HepG2 (cell line): ENCODE measurements at regions not wholly inside any gene's neighbourhood (a gene's known extent, or its start where the extent isn't known, plus 50 kb on each side); places are given as distances from the start of the nearest gene placed in this dataset.

Experiments
- AGO2 ChIP-seq: fragments of 200-400 bp; formaldehyde crosslinking; optimal IDR thresholded peaks from 2 replicates; pipeline ENCODE3; 2017; ENCODE audit warnings: mild to moderate bottlenecking, low read depth, low read length, moderate library complexity
- ARNT ChIP-seq: fragments of 450-650 bp; IDR thresholded peaks from 2 replicates; pipeline ENCODE4 v1.6.1; 2017
- CAMTA2 ChIP-seq: sonication (generic); formaldehyde crosslinking; IDR thresholded peaks from 2 replicates; pipeline ENCODE4 v1.4.0; 2020; ENCODE audit warnings: mild to moderate bottlenecking, missing genetic modification reagents, borderline replicate concordance
- FOXK2 ChIP-seq: fragments of 450-650 bp; IDR thresholded peaks from 2 replicates; pipeline ENCODE4 v1.6.1; 2016
- GTF3A ChIP-seq: sonication (generic); formaldehyde crosslinking; conservative IDR thresholded peaks from 2 replicates; pipeline ENCODE4 v1.4.0; 2020; ENCODE audit warnings: mild to moderate bottlenecking, missing genetic modification reagents
- HDAC6 ChIP-seq: fragments of 200-600 bp; sonication (generic); IDR thresholded peaks from 2 replicates; pipeline ENCODE4 v1.7.0; 2017; ENCODE audit warnings: mild to moderate bottlenecking, antibody characterized with exemption, low read length, low read depth
- JDP2 ChIP-seq: sonication (generic); formaldehyde crosslinking; IDR thresholded peaks from 2 replicates; pipeline ENCODE4 v1.8.1; 2022; ENCODE audit warnings: missing genetic modification reagents, borderline replicate concordance
- KDM4B ChIP-seq: sonication (generic); formaldehyde crosslinking; IDR thresholded peaks from 2 replicates; pipeline ENCODE4 v1.4.0; 2020; ENCODE audit warnings: missing genetic modification reagents
- MEIS2 ChIP-seq: sonication (generic); formaldehyde crosslinking; IDR thresholded peaks from 2 replicates; pipeline ENCODE4 v1.9.0; 2021; ENCODE audit warnings: mild to moderate bottlenecking, missing genetic modification reagents
- NCOA1 ChIP-seq: sonication (generic); formaldehyde crosslinking; IDR thresholded peaks from 2 replicates; pipeline ENCODE4 v1.9.0; 2021; ENCODE audit warnings: missing genetic modification reagents
- NONO ChIP-seq, 2 experiments: fragments of 450-650 bp in 1 of 2; sonication (generic) in 1 of 2; formaldehyde crosslinking in 1 of 2; IDR thresholded peaks in 1 of 2; conservative IDR thresholded peaks in 1 of 2; 2 replicates each; pipeline versions ENCODE4 v1.6.1 to v1.8.0; 2017 to 2022; ENCODE audit warnings: mild to moderate bottlenecking in 1 of 2, missing genetic modification reagents in 1 of 2, moderate library complexity in 1 of 2
- RBM39 ChIP-seq: fragments of 200-400 bp; formaldehyde crosslinking; IDR thresholded peaks from one replicate; pipeline ENCODE4 v1.6.1; 2018; ENCODE audit warnings: antibody characterized with exemption, mild to moderate bottlenecking, low read depth, low read length; ENCODE audit not compliant: poor library complexity, severe bottlenecking
- SALL2 ChIP-seq: sonication (generic); formaldehyde crosslinking; IDR thresholded peaks from 2 replicates; pipeline ENCODE4 v1.8.1; 2023; ENCODE audit warnings: mild to moderate bottlenecking, missing genetic modification reagents, inconsistent platforms
- SMAD1 ChIP-seq: sonication (generic); formaldehyde crosslinking; IDR thresholded peaks from 2 replicates; pipeline ENCODE4 v1.4.0; 2020; ENCODE audit warnings: missing genetic modification reagents, low read depth, mild to moderate bottlenecking, borderline replicate concordance
- SMARCE1 ChIP-seq: fragments of 450-650 bp; IDR thresholded peaks from 2 replicates; pipeline ENCODE4 v1.6.1; 2017; ENCODE audit warnings: borderline replicate concordance
- TEAD2 ChIP-seq: sonication (generic); formaldehyde crosslinking; IDR thresholded peaks from 2 replicates; pipeline ENCODE4 v1.9.0; 2021; ENCODE audit warnings: missing genetic modification reagents
- THRA ChIP-seq: sonication (generic); formaldehyde crosslinking; IDR thresholded peaks from 2 replicates; pipeline ENCODE4 v1.4.0; 2020; ENCODE audit warnings: missing genetic modification reagents, borderline replicate concordance
- THYN1 ChIP-seq: sonication (generic); formaldehyde crosslinking; IDR thresholded peaks from 2 replicates; pipeline ENCODE4 v1.8.1; 2023; ENCODE audit warnings: low read depth, mild to moderate bottlenecking, moderate library complexity, missing genetic modification reagents, borderline replicate concordance
- XRCC5 ChIP-seq: fragments of 200-400 bp; formaldehyde crosslinking; optimal IDR thresholded peaks from 2 replicates; pipeline ENCODE3; 2017; ENCODE audit warnings: mild to moderate bottlenecking, low read length
- ZBTB8A ChIP-seq: sonication (generic); formaldehyde crosslinking; IDR thresholded peaks from 2 replicates; pipeline ENCODE4 v1.4.0; 2020; ENCODE audit warnings: mild to moderate bottlenecking, low read depth, missing genetic modification reagents, borderline replicate concordance
- ZNF124 ChIP-seq: sonication (generic); formaldehyde crosslinking; IDR thresholded peaks from 2 replicates; pipeline ENCODE4 v1.4.0; 2020; ENCODE audit warnings: missing genetic modification reagents
- ZNF24 ChIP-seq: fragments of 450-650 bp; IDR thresholded peaks from 2 replicates; pipeline ENCODE4 v1.6.1; 2017; ENCODE audit warnings: antibody characterized with exemption, mild to moderate bottlenecking
- ZNF253 ChIP-seq: sonication (generic); formaldehyde crosslinking; IDR thresholded peaks from 2 replicates; pipeline ENCODE4 v1.8.0; 2022; ENCODE audit warnings: mild to moderate bottlenecking, missing genetic modification reagents, borderline replicate concordance
- ZNF484 ChIP-seq: sonication (generic); formaldehyde crosslinking; IDR thresholded peaks from 2 replicates; pipeline ENCODE4 v1.5.1; 2020; ENCODE audit warnings: mild to moderate bottlenecking, low read depth, missing genetic modification reagents, borderline replicate concordance
- ZNF564 ChIP-seq: sonication (generic); formaldehyde crosslinking; IDR thresholded peaks from 2 replicates; pipeline ENCODE4 v1.8.1; 2023; ENCODE audit warnings: mild to moderate bottlenecking, missing genetic modification reagents
- ZNF678 ChIP-seq: sonication (generic); formaldehyde crosslinking; IDR thresholded peaks from 2 replicates; pipeline ENCODE4 v1.4.0; 2020; ENCODE audit warnings: mild to moderate bottlenecking, missing genetic modification reagents
- ZNF766 ChIP-seq: sonication (generic); formaldehyde crosslinking; IDR thresholded peaks from 2 replicates; pipeline ENCODE4 v1.5.0; 2020; ENCODE audit warnings: missing genetic modification reagents, borderline replicate concordance
- TF ChIP-seq, protein P1 (sequence below): sonication (generic); formaldehyde crosslinking; conservative IDR thresholded peaks from 2 replicates; pipeline ENCODE4 v1.8.0; 2022; ENCODE audit warnings: mild to moderate bottlenecking, moderate library complexity, missing genetic modification reagents

DNA sequence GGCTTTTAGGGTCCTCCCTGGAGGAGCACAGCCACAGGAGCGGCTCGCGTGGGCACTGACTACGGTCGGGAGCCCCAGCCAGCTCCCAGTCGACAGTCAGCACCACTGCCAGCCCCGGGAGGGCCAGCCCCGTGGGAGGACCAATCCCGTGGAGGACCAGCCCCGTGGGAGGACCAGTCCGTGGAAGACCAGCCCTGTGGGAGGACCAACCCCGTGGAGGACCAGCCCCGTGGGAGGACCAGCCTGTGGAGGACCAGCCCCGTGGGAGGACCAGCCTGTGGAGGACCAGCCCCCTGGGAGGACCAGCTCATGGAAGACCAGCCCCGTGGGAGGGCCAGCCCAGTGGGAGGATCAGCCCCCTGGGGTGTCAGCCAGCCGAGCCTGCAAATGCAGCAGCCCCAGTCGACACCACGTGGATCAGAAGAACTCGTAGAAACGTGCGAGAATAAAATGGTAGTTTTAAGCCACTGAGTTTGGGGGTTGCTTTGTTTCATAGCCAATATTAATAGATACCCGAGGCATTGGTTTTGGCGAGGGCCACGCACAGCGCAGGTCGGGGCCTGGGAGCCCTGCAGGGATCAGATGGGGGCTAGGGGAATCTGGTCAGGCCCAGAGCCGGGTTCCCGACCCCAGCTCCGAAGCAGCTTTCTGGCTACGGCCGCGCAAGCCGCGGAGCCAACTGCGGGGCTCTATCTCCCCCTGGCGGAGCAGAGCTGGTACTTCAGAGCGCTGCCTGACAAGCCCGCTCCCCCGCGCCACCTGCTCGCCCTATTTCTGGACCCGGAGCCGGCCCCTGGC, 73.0 kb downstream of the TEX51 start (continued):
- peak; percentile 63; the same call in 1 of the 2 replicates for TF ChIP-seq CAMTA2 (CRISPR knock-in tag)
- TF ChIP-seq THYN1, result no peak
- TF ChIP-seq JDP2 (CRISPR knock-in tag), result no peak
- 0 out of 2 replicates have a peak, but pooled peaks have one; percentile 46 for TF ChIP-seq KDM4B
- no peak for TF ChIP-seq SMARCE1
- TF ChIP-seq FOXK2, result no peak
- 0 out of 2 replicates have a peak, but pooled peaks have one; percentile 32 for TF ChIP-seq ZNF484 (CRISPR knock-in tag)
- peak; percentile 75 for TF ChIP-seq RBM39
- peak; percentile 71; the same call in 1 of the 2 replicates for TF ChIP-seq ZBTB8A
- peak; percentile 58 for TF ChIP-seq XRCC5
- TF ChIP-seq ZNF766, result no peak
- no peak for TF ChIP-seq TEAD2 (CRISPR knock-in tag)
- no peak for TF ChIP-seq ZNF678 (CRISPR knock-in tag)
- TF ChIP-seq GTF3A (CRISPR knock-in tag), result no peak
- no peak for TF ChIP-seq ARNT
- peak; percentile 49; the same call in 1 of the 2 replicates for TF ChIP-seq SALL2 (CRISPR knock-in tag)
- no peak for TF ChIP-seq HDAC6
- TF ChIP-seq ZNF124, result peak; percentile 93; the same call in 1 of the 2 replicates
- TF ChIP-seq SMAD1 (CRISPR knock-in tag), result no peak
- TF ChIP-seq MEIS2 (CRISPR knock-in tag), result peak; percentile 85
- no peak for TF ChIP-seq ZNF564 (CRISPR knock-in tag)
- no peak for TF ChIP-seq NONO (IDR thresholded peaks at IDR 0.05)
- TF ChIP-seq NONO (CRISPR knock-in tag; conservative IDR thresholded peaks at IDR 0.05), result peak; percentile 49; the same call in 1 of the 2 replicates
- TF ChIP-seq, protein P1, sequence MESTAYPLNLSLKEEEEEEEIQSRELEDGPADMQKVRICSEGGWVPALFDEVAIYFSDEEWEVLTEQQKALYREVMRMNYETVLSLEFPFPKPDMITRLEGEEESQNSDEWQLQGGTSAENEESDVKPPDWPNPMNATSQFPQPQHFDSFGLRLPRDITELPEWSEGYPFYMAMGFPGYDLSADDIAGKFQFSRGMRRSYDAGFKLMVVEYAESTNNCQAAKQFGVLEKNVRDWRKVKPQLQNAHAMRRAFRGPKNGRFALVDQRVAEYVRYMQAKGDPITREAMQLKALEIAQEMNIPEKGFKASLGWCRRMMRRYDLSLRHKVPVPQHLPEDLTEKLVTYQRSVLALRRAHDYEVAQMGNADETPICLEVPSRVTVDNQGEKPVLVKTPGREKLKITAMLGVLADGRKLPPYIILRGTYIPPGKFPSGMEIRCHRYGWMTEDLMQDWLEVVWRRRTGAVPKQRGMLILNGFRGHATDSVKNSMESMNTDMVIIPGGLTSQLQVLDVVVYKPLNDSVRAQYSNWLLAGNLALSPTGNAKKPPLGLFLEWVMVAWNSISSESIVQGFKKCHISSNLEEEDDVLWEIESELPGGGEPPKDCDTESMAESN (CRISPR knock-in tag), result peak; percentile 86; the same call in 1 of the 2 replicates
- TF ChIP-seq THRA, result peak; percentile 62; the same call in 1 of the 2 replicates
- TF ChIP-seq NCOA1, result no peak
- peak; percentile 87 for TF ChIP-seq ZNF253 (CRISPR knock-in tag)
- TF ChIP-seq AGO2, result no peak
- TF ChIP-seq ZNF24, result no peak
